Activated T-helper 17 cell treated with anti-CD3 and anti-CD28 coated beads, Interleukin-2, amount 50 U/mL, for 72 hours (primary cell): ENCODE measurements at regions not wholly inside any gene's neighbourhood (a gene's known extent, or its start where the extent isn't known, plus 50 kb on each side); places are given as distances from the start of the nearest gene placed in this dataset.
"Not testable (repeated sequence)": the region's sequence is repeated elsewhere in the genome, so short reads cannot be mapped to it uniquely, and the experiment has no call there.

Experiments
- ATAC-seq: fragments of 150-1000 bp; cut with Tn5 transposase; replicated peaks from 2 replicates; pipeline ENCODE4 v1.10.0; 2021; ENCODE audit warnings: mild to moderate bottlenecking, moderate library complexity
- H3K27ac Mint-ChIP-seq: one replicate; pipeline ENCODE4 v1.8.0; 2022; ENCODE audit warnings: mixed read lengths
- H3K27me3 Mint-ChIP-seq: one replicate; pipeline ENCODE4 v1.8.0; 2022; ENCODE audit warnings: mixed read lengths
- H3K36me3 Mint-ChIP-seq: one replicate; pipeline ENCODE4 v1.8.0; 2022; ENCODE audit warnings: low read depth, mild to moderate bottlenecking, mixed read lengths
- H3K4me1 Mint-ChIP-seq: one replicate; pipeline ENCODE4 v1.8.0; 2022; ENCODE audit warnings: mixed read lengths
- H3K4me3 Mint-ChIP-seq: one replicate; pipeline ENCODE4 v1.8.0; 2022; ENCODE audit warnings: mild to moderate bottlenecking, mixed read lengths
- H3K9me3 Mint-ChIP-seq: one replicate; pipeline ENCODE4 v1.8.0; 2022; ENCODE audit warnings: mixed read lengths

DNA sequence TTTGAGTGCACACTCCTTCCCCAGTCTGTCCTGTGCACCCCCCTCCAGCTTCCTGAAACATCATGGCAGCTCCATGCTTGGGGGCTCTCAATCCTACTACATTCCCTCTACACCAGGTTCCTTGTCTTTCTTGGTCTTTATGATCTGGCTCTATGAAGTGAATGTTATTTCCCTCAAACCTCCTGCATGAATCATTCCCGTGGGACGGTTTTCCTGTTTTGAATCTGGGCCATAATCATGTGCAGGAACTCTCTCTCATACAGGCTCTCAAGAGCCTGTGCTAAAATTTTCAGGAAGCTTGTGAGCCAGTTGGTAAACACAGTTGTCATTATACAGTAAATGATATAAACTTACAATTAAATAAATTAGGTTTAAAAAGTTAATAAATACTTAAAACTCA is 89.8 kb upstream of the KCNE2 start:
- H3K4me1 Mint-ChIP-seq = peaks cover 9% of the 10 kb centered on the region
- ATAC-seq = no peak
- no peak overlapping the region for H3K27ac Mint-ChIP-seq
- no peaks in the 10 kb centered on the region for H3K36me3 Mint-ChIP-seq
- no peak overlapping the region for H3K4me3 Mint-ChIP-seq
- H3K9me3 Mint-ChIP-seq = peaks cover 3% of the 10 kb centered on the region
- peaks cover 15% of the 10 kb centered on the region for H3K27me3 Mint-ChIP-seq

DNA sequence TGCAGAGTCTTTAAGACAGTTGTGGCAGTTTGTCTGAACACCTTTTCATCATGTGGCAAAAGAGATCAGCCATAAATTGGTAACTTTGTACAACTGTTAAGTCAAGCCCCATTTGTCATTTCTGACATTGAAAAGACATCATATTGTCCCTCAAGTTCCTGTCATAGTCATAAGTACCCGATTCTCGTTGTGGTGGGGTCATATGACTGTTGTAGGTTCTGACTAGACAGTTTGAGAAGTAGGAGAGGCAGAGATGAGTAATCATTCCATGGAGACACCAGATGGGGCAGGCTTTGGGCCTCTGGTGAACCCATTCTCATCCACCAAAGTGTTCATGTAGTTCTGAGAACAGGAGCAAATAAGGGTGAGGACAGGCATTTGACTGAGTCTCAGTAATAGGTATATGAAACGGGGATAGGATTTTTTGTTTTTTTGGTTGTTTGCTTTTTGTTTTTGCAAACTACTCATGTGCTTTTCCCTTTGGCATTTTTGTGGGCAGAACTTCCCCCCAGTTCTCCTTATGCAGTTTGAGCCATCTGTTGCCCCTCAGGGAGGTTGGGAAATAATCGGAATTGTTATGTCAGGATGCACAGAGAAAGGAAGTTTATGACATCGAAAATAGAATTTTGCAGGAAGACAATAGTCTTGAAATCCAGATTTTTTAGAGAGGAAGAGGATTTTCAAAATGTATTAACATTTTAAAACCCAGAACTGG is 86.9 kb upstream of the KCNE2 start:
- Mint-ChIP-seq H3K36me3 (no peaks in the 10 kb centered on the region), H3K4me3 (peak overlapping the region; percentile 8), H3K4me1 (peaks cover 9% of the 10 kb centered on the region), H3K27me3 (peaks cover 10% of the 10 kb centered on the region), H3K27ac (peak overlapping the region; percentile 33), H3K9me3 (peaks cover 3% of the 10 kb centered on the region)
- peak; percentile 99 for ATAC-seq

DNA sequence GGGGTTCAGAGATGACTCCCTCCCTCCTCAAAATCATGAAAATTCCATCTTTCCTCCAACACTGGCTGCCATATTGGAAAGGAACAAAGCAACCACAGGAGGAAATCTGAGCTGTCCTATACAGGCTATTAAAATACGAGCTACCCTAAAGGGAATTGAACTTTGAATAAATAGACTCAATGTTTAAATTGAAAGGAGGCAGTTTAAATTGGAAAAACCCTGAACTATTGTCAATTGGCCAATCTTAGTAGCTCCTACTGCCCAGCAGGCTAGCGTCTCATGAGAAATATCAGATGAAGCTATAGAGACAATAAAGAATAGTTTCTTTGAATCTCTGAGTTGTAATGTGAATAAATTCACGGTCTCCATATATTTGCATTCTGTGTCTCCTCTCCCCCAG is 85.4 kb upstream of the KCNE2 start:
- no peak overlapping the region for H3K27ac Mint-ChIP-seq
- H3K27me3 Mint-ChIP-seq = peaks cover 6% of the 10 kb centered on the region
- no peaks in the 10 kb centered on the region for H3K36me3 Mint-ChIP-seq
- ATAC-seq = no peak
- peaks cover 3% of the 10 kb centered on the region for H3K9me3 Mint-ChIP-seq
- peaks cover 9% of the 10 kb centered on the region for H3K4me1 Mint-ChIP-seq
- H3K4me3 Mint-ChIP-seq = no peak overlapping the region

DNA sequence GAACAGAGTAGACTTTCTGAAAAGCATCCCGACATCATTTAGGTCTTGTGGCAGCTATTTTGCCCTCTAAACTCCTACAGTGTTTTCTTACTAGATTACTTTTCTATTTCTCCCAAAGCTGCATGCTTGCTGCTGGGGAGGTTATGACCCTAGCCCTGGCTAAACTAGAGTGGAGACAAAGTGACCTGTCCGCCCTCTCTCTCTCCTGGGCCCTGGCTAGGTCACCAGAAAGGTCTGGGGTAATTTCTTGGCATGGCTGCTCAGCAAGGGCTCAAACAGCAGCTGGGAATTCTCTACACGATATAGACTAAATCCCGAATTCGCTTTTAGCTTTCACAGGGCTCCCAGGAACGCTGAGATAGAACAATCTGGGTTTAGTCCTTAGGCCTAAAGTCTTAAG is 84.5 kb upstream of the KCNE2 start:
- Mint-ChIP-seq H3K4me1 (peaks cover 9% of the 10 kb centered on the region), H3K4me3 (no peak overlapping the region), H3K9me3 (no peaks in the 10 kb centered on the region), H3K27me3 (no peaks in the 10 kb centered on the region), H3K27ac (no peak overlapping the region), H3K36me3 (no peaks in the 10 kb centered on the region)
- ATAC-seq = no peak

DNA sequence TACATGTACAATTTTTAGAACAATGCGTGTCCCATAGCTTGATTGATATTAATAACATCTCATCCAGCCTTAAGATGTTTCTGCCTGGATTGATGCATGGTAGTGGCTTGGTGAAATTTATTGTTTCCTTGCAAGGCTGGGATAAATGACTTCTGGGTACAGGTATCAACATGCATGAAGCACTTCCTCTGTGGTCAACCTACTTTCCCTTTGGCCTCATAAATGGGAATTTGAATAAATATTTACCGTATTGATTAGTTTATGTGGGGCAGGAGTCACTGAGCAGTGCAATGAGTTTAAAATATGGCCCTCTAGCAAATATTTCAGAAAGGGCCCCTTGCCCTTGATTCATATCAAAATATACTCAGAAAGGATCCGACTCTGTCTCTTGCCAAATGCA is 83.9 kb upstream of the KCNE2 start:
- H3K27ac Mint-ChIP-seq = no peak overlapping the region
- no peak for ATAC-seq
- no peaks in the 10 kb centered on the region for H3K9me3 Mint-ChIP-seq
- H3K27me3 Mint-ChIP-seq = no peaks in the 10 kb centered on the region
- no peaks in the 10 kb centered on the region for H3K36me3 Mint-ChIP-seq
- peaks cover 9% of the 10 kb centered on the region for H3K4me1 Mint-ChIP-seq
- H3K4me3 Mint-ChIP-seq = no peak overlapping the region

DNA sequence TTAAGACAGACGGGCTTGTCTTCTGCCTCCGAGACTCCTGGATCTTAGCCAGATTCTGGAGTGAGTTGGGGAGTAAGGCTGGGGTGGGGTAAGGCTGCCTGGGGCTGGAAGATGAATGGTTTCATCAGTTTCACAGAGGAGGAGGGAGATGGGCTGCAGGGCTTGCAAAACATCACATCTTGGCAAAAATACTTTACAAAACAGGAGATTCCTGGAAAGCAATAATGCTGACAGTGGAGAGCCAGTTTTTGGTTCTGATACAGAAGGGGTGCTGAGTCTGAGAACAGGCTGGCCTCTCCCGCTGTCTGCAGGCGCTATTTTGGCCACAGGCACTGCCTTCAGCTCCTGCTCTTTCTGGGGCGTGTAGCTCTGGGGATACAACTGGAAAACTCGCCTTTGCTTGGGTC is 83.4 kb upstream of the KCNE2 start:
- Mint-ChIP-seq H3K4me1 (peaks cover 9% of the 10 kb centered on the region), H3K36me3 (no peaks in the 10 kb centered on the region), H3K4me3 (no peak overlapping the region), H3K9me3 (no peaks in the 10 kb centered on the region), H3K27me3 (no peaks in the 10 kb centered on the region), H3K27ac (no peak overlapping the region)
- ATAC-seq = no peak

DNA sequence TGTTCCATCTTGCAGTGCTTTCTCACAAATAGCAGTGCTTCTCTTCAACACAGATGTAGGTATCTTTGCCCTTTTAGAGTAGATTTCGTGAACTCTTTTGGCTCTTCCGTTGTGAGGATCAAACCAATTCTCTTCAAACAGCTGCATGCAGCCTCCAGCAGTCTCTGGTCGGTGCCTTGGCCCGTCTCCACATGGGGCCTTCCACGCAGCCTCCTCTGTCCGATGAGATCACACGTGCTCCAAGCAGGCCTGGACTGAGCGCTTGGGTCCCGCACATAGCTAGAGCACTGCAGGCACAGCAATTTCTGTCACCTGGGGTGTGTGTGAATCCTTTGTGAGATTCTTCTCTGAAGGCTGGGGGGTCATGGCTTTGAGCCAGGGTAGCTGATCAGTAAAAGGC is 82.8 kb upstream of the KCNE2 start:
- Mint-ChIP-seq H3K27ac (no peak overlapping the region), H3K36me3 (no peaks in the 10 kb centered on the region), H3K9me3 (peaks cover 1% of the 10 kb centered on the region), H3K27me3 (no peaks in the 10 kb centered on the region), H3K4me3 (no peak overlapping the region), H3K4me1 (peaks cover 9% of the 10 kb centered on the region)
- ATAC-seq = no peak

DNA sequence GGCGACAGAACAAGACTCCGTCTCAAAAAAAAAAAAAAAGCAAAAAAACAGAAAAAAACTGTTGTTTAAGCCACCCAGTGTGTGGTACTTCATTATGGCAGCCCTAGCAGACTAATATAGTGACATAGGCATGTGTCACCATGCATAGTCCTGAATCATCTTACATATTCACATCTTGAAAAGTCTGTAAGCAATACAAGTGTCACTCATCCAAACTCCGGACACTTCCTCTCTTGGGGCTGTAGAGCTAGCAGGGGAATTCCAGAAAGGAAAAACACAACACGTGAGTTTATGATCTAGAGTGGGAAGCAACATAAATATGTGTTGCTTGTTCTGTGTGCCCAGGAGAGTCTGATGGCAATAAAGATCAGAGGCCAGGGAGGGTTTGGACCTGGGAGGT is 81.6 kb upstream of the KCNE2 start:
- peak overlapping the region; percentile 45 for H3K27ac Mint-ChIP-seq
- peaks cover 5% of the 10 kb centered on the region for H3K9me3 Mint-ChIP-seq
- no peaks in the 10 kb centered on the region for H3K36me3 Mint-ChIP-seq
- no peaks in the 10 kb centered on the region for H3K27me3 Mint-ChIP-seq
- H3K4me1 Mint-ChIP-seq = peaks cover under 1% of the 10 kb centered on the region
- ATAC-seq = peak; percentile 99
- H3K4me3 Mint-ChIP-seq = no peak overlapping the region

DNA sequence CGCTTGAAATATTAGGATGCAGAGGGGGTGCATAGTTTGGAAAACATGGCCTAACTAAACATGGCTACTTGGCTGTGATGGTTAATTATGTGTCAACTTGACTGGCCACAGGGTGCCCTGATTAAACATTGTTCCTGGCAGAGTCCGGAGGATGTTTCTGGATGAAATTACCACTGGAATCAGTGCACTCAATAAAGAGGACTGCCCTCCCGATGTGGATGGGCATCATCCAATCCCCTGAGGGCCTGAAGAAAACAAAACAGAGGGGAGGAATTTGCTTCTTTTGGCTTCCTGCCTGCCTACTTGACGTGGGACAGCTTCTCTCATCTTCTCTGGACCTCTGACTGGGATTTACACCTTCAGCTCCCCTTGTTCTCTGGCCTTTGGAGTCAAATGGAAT is 79.1 kb upstream of the KCNE2 start:
- Mint-ChIP-seq H3K9me3 (peaks cover 15% of the 10 kb centered on the region), H3K27me3 (no peaks in the 10 kb centered on the region), H3K27ac (no peak overlapping the region), H3K36me3 (no peaks in the 10 kb centered on the region), H3K4me1 (no peaks in the 10 kb centered on the region), H3K4me3 (no peak overlapping the region)
- no peak for ATAC-seq

DNA sequence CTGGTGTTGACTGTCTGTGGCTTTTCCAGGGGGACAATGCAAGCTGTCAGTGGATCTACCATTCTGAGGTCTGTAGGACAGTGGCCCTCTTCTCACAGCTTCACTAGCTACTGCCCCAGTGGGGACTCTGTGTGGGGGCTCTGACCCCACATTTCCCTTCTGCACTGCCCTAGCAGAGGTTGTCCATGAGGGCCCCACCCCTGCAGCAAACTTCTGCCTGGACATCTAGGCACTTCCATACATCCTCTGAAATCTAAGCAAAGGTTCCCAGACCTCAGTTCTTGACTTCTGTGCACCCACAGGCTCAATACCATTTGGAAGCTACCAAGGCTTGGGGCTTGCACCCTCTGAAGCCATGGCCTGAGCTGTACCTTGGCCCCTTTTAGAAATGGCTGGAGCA is 75.8 kb upstream of the KCNE2 start:
- not testable (repeated sequence) for H3K36me3 Mint-ChIP-seq, H3K27ac Mint-ChIP-seq, H3K27me3 Mint-ChIP-seq, ATAC-seq, H3K4me1 Mint-ChIP-seq, H3K4me3 Mint-ChIP-seq
- peaks cover 15% of the 10 kb centered on the region for H3K9me3 Mint-ChIP-seq

GRCh38 chr21:34289856-34290255 is 74.0 kb upstream of the KCNE2 start:
- Mint-ChIP-seq H3K4me3 (no peak overlapping the region), H3K27ac (no peak overlapping the region), H3K9me3 (peaks cover 15% of the 10 kb centered on the region), H3K36me3 (no peaks in the 10 kb centered on the region), H3K4me1 (no peaks in the 10 kb centered on the region), H3K27me3 (no peaks in the 10 kb centered on the region)
- ATAC-seq = no peak

GRCh38 chr21:34296878-34297277 is 66.9 kb upstream of the KCNE2 start:
- H3K36me3 Mint-ChIP-seq = no peaks in the 10 kb centered on the region
- no peak overlapping the region for H3K27ac Mint-ChIP-seq
- no peak overlapping the region for H3K4me3 Mint-ChIP-seq
- no peak for ATAC-seq
- H3K27me3 Mint-ChIP-seq = no peaks in the 10 kb centered on the region
- no peaks in the 10 kb centered on the region for H3K4me1 Mint-ChIP-seq
- peaks cover 6% of the 10 kb centered on the region for H3K9me3 Mint-ChIP-seq

DNA sequence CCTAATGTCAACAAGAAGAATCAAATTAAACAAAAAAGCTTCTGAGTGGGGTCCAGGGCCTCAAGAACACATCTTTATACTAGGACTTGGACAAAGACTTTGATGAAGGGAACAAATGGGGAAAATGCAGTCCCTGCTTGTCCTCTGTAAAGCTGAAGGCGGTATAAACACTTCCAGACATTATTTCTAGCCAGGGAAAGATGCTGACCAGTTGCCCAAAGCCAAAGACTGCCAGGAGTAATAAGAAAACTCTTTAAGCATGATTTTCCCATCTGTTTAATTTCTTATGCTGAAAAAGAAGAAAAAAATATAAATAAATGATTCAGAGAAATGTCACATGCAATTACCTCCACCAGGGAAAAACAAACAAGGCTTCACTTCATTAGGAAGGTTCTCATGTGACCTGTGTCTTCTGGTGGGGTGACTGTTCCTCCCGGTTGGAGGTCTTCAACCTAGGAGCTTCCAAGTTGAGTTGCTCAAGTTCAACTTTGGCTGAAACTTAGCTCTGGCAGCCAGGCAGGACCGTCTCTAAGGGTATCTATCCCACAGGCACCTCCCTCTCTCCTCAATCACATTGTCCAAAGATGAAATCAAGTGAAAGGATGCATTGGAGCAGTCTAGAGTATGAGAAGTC is 65.2 kb upstream of the KCNE2 start:
- H3K4me3 Mint-ChIP-seq = no peak overlapping the region
- no peak for ATAC-seq
- peaks cover 2% of the 10 kb centered on the region for H3K27me3 Mint-ChIP-seq
- peaks cover 6% of the 10 kb centered on the region for H3K9me3 Mint-ChIP-seq
- no peak overlapping the region for H3K27ac Mint-ChIP-seq
- H3K4me1 Mint-ChIP-seq = no peaks in the 10 kb centered on the region
- H3K36me3 Mint-ChIP-seq = no peaks in the 10 kb centered on the region

DNA sequence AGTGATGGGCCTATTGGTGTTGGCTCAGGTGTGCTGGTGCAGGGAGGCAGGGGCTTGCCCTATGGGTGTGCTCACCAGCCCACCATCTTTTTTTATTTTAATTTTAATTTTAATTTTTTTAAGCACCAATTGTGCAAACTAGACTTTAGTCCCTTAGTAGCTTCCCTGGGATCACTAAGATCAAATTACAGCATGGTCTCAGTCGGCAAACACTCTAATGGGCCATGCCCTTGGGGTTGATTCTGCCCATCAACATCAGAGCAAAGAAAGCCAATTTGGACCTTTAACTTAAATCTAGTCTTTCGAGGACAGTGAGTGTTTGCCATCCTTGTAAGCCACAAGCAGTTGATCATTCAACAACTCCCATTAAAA is 64.7 kb upstream of the KCNE2 start:
- H3K27ac Mint-ChIP-seq = no peak overlapping the region
- H3K36me3 Mint-ChIP-seq = no peaks in the 10 kb centered on the region
- no peaks in the 10 kb centered on the region for H3K4me1 Mint-ChIP-seq
- H3K9me3 Mint-ChIP-seq = peaks cover 6% of the 10 kb centered on the region
- no peak for ATAC-seq
- no peak overlapping the region for H3K4me3 Mint-ChIP-seq
- H3K27me3 Mint-ChIP-seq = peaks cover 2% of the 10 kb centered on the region

- Mint-ChIP-seq H3K4me1 (no peaks in the 10 kb centered on the region), H3K9me3 (peaks cover 6% of the 10 kb centered on the region), H3K4me3 (no peak overlapping the region), H3K36me3 (no peaks in the 10 kb centered on the region), H3K27me3 (peaks cover 6% of the 10 kb centered on the region), H3K27ac (no peak overlapping the region)
- no peak for ATAC-seq
These were observed 61.3 kb upstream of the KCNE2 start for GRCh38 chr21:34302521-34302920.
